ENCODE measurements at regions not wholly inside any gene's neighbourhood (a gene's known extent, or its start where the extent isn't known, plus 50 kb on each side); places are given as distances from the start of the nearest gene placed in this dataset.
A peak's percentile ranks its signal among the peaks of the same experiment; 100 is the strongest.

- TF ChIP-seq CTCF (conservative IDR thresholded peaks at IDR 0.05; ENCODE audit: low read depth, low read length) = no peak
- no peak for DNase-seq (ENCODE audit: low read depth)
- no peak overlapping the region for H3K4me3 ChIP-seq (ENCODE audit: low read depth, low read length)
Observed at GRCh38 chr12:90122681-90123080, 414.0 kb upstream of the ATP2B1 start.

GRCh38 chr12:90120627-90121026 is 412.0 kb upstream of the ATP2B1 start:
- DNase-seq (ENCODE audit: low read depth) = no peak
- no peak overlapping the region for H3K4me3 ChIP-seq (ENCODE audit: low read depth, low read length)
- no peak for TF ChIP-seq CTCF (conservative IDR thresholded peaks at IDR 0.05; ENCODE audit: low read depth, low read length)

- no peak overlapping the region for H3K4me3 ChIP-seq (ENCODE audit: low read depth, low read length)
- no peak for TF ChIP-seq CTCF (conservative IDR thresholded peaks at IDR 0.05; ENCODE audit: low read depth, low read length)
- DNase-seq (ENCODE audit: low read depth) = no peak
Observed at GRCh38 chr12:90112666-90113065, 404.0 kb upstream of the ATP2B1 start.

- no peak overlapping the region for H3K4me3 ChIP-seq (ENCODE audit: low read depth, low read length)
- no peak for DNase-seq (ENCODE audit: low read depth)
- no peak for TF ChIP-seq CTCF (conservative IDR thresholded peaks at IDR 0.05; ENCODE audit: low read depth, low read length)
Observed at GRCh38 chr12:90111791-90112580, 403.3 kb upstream of the ATP2B1 start.

GRCh38 chr12:90106568-90106967 is 397.9 kb upstream of the ATP2B1 start:
- DNase-seq (ENCODE audit: low read depth) = no peak
- no peak for TF ChIP-seq CTCF (conservative IDR thresholded peaks at IDR 0.05; ENCODE audit: low read depth, low read length)
- H3K4me3 ChIP-seq (ENCODE audit: low read depth, low read length) = no peak overlapping the region

GRCh38 chr12:90102957-90103652 is 394.5 kb upstream of the ATP2B1 start:
- no peak for DNase-seq (ENCODE audit: low read depth)
- no peak overlapping the region for H3K4me3 ChIP-seq (ENCODE audit: low read depth, low read length)
- TF ChIP-seq CTCF (conservative IDR thresholded peaks at IDR 0.05; ENCODE audit: low read depth, low read length) = peak; percentile 73

All from epithelial cell of proximal tubule (primary cell).